ENCODE measurements at regions not wholly inside any gene's neighbourhood (a gene's known extent, or its start where the extent isn't known, plus 50 kb on each side); places are given as distances from the start of the nearest gene placed in this dataset.

DNA sequence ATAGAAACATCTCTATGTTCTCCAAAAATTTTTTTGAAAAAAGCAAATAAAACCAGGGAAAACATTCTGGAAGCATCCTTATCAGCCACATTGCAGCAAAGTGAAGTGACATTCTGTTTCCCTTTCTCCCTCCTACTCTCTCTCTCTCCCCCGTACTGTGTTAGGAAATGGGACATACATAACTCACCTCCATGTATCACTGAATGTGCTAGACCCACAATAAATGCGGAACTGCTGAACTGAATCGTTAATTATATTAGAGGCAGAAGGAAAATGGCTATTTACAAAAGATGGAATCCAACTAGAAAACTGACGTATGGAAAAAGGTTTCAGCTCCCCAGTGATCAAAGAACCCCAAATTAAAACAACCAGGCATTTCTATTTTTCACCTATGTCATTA lies 129.8 kb downstream of the MINAR1 start:
- Histone ChIP-seq H3K4me2 (no peak overlapping the region), H3K9me3 (no peaks in the 10 kb centered on the region; the same call in 1 of the 2 replicates), H3K4me3 (ENCODE audit: low read depth in 2 of 2, low read length in 1 of 2) (no peak overlapping the region), H3F3A (replicated peaks; ENCODE audit: insufficient read depth) (no peaks in the 10 kb centered on the region), H3K79me2 (ENCODE audit: insufficient read depth) (no peaks in the 10 kb centered on the region), H3K27ac (ENCODE audit: low read depth in 2 of 2, low read length in 1 of 2) (no peak overlapping the region), H3K9me2 (no peaks in the 10 kb centered on the region), H3K9ac (no peak overlapping the region), H3K27me3 (ENCODE audit: insufficient read depth) (no peaks in the 10 kb centered on the region), H3K36me3 (replicated peaks in 1 of 2; ENCODE audit: control insufficient read depth in 1 of 2, insufficient read depth in 2 of 2, low read length in 1 of 2) (no peaks in the 10 kb centered on the region), H4K20me1 (ENCODE audit: insufficient read depth) (no peaks in the 10 kb centered on the region), H2AFZ (ENCODE audit: low read depth) (no peak overlapping the region), H3K4me1 (ENCODE audit: control insufficient read depth in 1 of 2, insufficient read depth in 2 of 2, low read depth in 1 of 2, low read length in 1 of 2) (no peaks in the 10 kb centered on the region)
- CTCF ChIA-PET, result no interaction called here
- 64% methylated on average over 4 of the region's 4 CpGs for WGBS (ENCODE audit: low lambda C conversion rate)
- TF ChIP-seq SMC3 (IDR thresholded peaks at IDR 0.05; ENCODE audit: low read depth, low read length) (no peak), RXRA (IDR thresholded peaks at IDR 0.05; ENCODE audit: borderline replicate concordance, low read depth) (no peak), FOXJ3 (CRISPR knock-in tag; IDR thresholded peaks at IDR 0.05) (no peak), MEF2A (IDR thresholded peaks at IDR 0.05; ENCODE audit: borderline replicate concordance, low read depth) (no peak), USF1 (IDR thresholded peaks at IDR 0.05; ENCODE audit: borderline replicate concordance, low read depth) (no peak), FOSL2 (IDR thresholded peaks at IDR 0.05; ENCODE audit: borderline replicate concordance, low read depth) (no peak), CHD2 (IDR thresholded peaks at IDR 0.05; ENCODE audit: low read length, partially characterized antibody) (no peak), GATA2 (CRISPR knock-in tag; IDR thresholded peaks at IDR 0.05) (no peak)
- TF ChIP-seq, protein P1, sequence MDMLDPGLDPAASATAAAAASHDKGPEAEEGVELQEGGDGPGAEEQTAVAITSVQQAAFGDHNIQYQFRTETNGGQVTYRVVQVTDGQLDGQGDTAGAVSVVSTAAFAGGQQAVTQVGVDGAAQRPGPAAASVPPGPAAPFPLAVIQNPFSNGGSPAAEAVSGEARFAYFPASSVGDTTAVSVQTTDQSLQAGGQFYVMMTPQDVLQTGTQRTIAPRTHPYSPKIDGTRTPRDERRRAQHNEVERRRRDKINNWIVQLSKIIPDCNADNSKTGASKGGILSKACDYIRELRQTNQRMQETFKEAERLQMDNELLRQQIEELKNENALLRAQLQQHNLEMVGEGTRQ (IDR thresholded peaks at IDR 0.05; ENCODE audit: borderline replicate concordance, low read depth, low read length), result no peak
- POLR2A ChIA-PET, result no interaction called here
- no peak for DNase-seq

DNA sequence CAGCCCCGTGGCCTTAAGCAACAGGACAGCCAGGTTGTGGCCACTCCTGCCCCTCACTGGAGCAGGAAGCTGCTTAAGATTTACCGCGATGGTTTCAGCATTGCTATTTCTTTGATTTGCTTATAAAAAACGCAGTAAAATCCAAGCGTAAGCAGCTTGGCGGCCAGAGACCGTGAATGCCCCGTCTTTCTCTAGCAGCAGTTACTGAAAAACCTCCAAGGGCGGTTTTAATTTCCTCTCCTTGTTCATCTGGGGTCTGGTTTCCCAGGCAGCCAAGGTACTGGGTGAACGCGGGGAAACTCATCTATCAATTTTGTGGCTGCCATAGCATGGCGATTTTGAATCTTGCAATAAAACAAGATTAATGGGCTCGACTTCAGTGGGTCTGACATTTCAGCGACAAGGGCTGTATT lies 130.3 kb downstream of the MINAR1 start:
- no peak for DNase-seq
- Histone ChIP-seq H3K27ac (ENCODE audit: low read depth in 2 of 2, low read length in 1 of 2) (no peak overlapping the region), H3K4me2 (no peak overlapping the region), H3K4me3 (ENCODE audit: low read depth in 2 of 2, low read length in 1 of 2) (no peak overlapping the region), H4K20me1 (ENCODE audit: insufficient read depth) (no peaks in the 10 kb centered on the region), H3K27me3 (ENCODE audit: insufficient read depth) (no peaks in the 10 kb centered on the region), H3K36me3 (replicated peaks in 1 of 2; ENCODE audit: control insufficient read depth in 1 of 2, insufficient read depth in 2 of 2, low read length in 1 of 2) (no peaks in the 10 kb centered on the region), H2AFZ (ENCODE audit: low read depth) (no peak overlapping the region), H3K79me2 (ENCODE audit: insufficient read depth) (no peaks in the 10 kb centered on the region), H3K9ac (no peak overlapping the region), H3F3A (replicated peaks; ENCODE audit: insufficient read depth) (no peaks in the 10 kb centered on the region), H3K9me2 (no peaks in the 10 kb centered on the region), H3K9me3 (no peaks in the 10 kb centered on the region; the same call in 1 of the 2 replicates), H3K4me1 (ENCODE audit: control insufficient read depth in 1 of 2, insufficient read depth in 2 of 2, low read depth in 1 of 2, low read length in 1 of 2) (no peaks in the 10 kb centered on the region)
- TF ChIP-seq TAF1 (IDR thresholded peaks at IDR 0.05; ENCODE audit: borderline replicate concordance, low read depth, low read length), result no peak
- TF ChIP-seq TEAD4 (IDR thresholded peaks at IDR 0.05; ENCODE audit: borderline replicate concordance, insufficient read depth), result no peak
- TF ChIP-seq TCF12 (IDR thresholded peaks at IDR 0.05), result no peak
- no peak for TF ChIP-seq RAD21 (IDR thresholded peaks at IDR 0.05; ENCODE audit: low read length)
- no peak for TF ChIP-seq GABPA (IDR thresholded peaks at IDR 0.05; ENCODE audit: low read depth)
- no peak for TF ChIP-seq SIN3A (IDR thresholded peaks at IDR 0.05; ENCODE audit: borderline replicate concordance, low read depth, low read length)
- TF ChIP-seq JUND (IDR thresholded peaks at IDR 0.05), result no peak
- CTCF ChIA-PET, result no interaction called here
- WGBS (ENCODE audit: low lambda C conversion rate), result 66% methylated on average over 14 of the region's 14 CpGs
- POLR2A ChIA-PET, result no interaction called here
